ENCODE measurements at regions not wholly inside any gene's neighbourhood (a gene's known extent, or its start where the extent isn't known, plus 50 kb on each side); places are given as distances from the start of the nearest gene placed in this dataset.

- DNase-seq (ENCODE audit: insufficient read length, low spot score) (no peak), FAIRE-seq (no peak)
These were observed 1232.2 kb downstream of the XPNPEP1 start for GRCh38 chr10:108691126-108691525.

GRCh38 chr10:108690530-108690929 is 1232.8 kb downstream of the XPNPEP1 start:
- no peak for TF ChIP-seq POLR2A (IDR thresholded peaks at IDR 0.05; ENCODE audit: low read depth, low read length)
- TF ChIP-seq POLR2AphosphoS5 (IDR thresholded peaks at IDR 0.05; ENCODE audit: low read depth, low read length), result no peak
- TF ChIP-seq SPI1 (IDR thresholded peaks at IDR 0.05; ENCODE audit: low read depth, low read length), result no peak
- no peak for TF ChIP-seq PAX5 (IDR thresholded peaks at IDR 0.05; ENCODE audit: insufficient read depth, low read length, severe bottlenecking)
- no peak for TF ChIP-seq TAF1 (IDR thresholded peaks at IDR 0.05; ENCODE audit: low read depth, low read length)
- TF ChIP-seq POU2F2 (IDR thresholded peaks at IDR 0.05; ENCODE audit: low read depth, low read length), result no peak
- FAIRE-seq, result no peak

More at GRCh38 chr10:108691126-108691525, 1232.2 kb downstream of the XPNPEP1 start:
- TF ChIP-seq PAX5 (IDR thresholded peaks at IDR 0.05; ENCODE audit: insufficient read depth, low read length, severe bottlenecking) (no peak), POLR2AphosphoS5 (IDR thresholded peaks at IDR 0.05; ENCODE audit: low read depth, low read length) (no peak), POU2F2 (IDR thresholded peaks at IDR 0.05; ENCODE audit: low read depth, low read length) (no peak), TAF1 (IDR thresholded peaks at IDR 0.05; ENCODE audit: low read depth, low read length) (no peak), SPI1 (IDR thresholded peaks at IDR 0.05; ENCODE audit: low read depth, low read length) (no peak), POLR2A (IDR thresholded peaks at IDR 0.05; ENCODE audit: low read depth, low read length) (no peak)

GRCh38 chr10:108689891-108690290 is 1233.4 kb downstream of the XPNPEP1 start:
- DNase-seq (ENCODE audit: insufficient read length, low spot score) (no peak), FAIRE-seq (no peak)
- TF ChIP-seq POLR2A (IDR thresholded peaks at IDR 0.05; ENCODE audit: low read depth, low read length), result no peak
- no peak for TF ChIP-seq TAF1 (IDR thresholded peaks at IDR 0.05; ENCODE audit: low read depth, low read length)
- TF ChIP-seq POLR2AphosphoS5 (IDR thresholded peaks at IDR 0.05; ENCODE audit: low read depth, low read length), result no peak
- no peak for TF ChIP-seq SPI1 (IDR thresholded peaks at IDR 0.05; ENCODE audit: low read depth, low read length)
- TF ChIP-seq PAX5 (IDR thresholded peaks at IDR 0.05; ENCODE audit: insufficient read depth, low read length, severe bottlenecking), result no peak
- TF ChIP-seq POU2F2 (IDR thresholded peaks at IDR 0.05; ENCODE audit: low read depth, low read length), result no peak

More at GRCh38 chr10:108690530-108690929, 1232.8 kb downstream of the XPNPEP1 start:
- no peak for DNase-seq (ENCODE audit: insufficient read length, low spot score)

- no peak for TF ChIP-seq POLR2AphosphoS5 (IDR thresholded peaks at IDR 0.05; ENCODE audit: low read depth, low read length)
- no peak for TF ChIP-seq PAX5 (IDR thresholded peaks at IDR 0.05; ENCODE audit: insufficient read depth, low read length, severe bottlenecking)
- no peak for TF ChIP-seq POLR2A (IDR thresholded peaks at IDR 0.05; ENCODE audit: low read depth, low read length)
- no peak for TF ChIP-seq SPI1 (IDR thresholded peaks at IDR 0.05; ENCODE audit: low read depth, low read length)
- FAIRE-seq (no peak), DNase-seq (ENCODE audit: insufficient read length, low spot score) (no peak)
These were observed 1235.0 kb downstream of the XPNPEP1 start for GRCh38 chr10:108688314-108688713.

GRCh38 chr10:108685863-108686531 is 1237.3 kb downstream of the XPNPEP1 start:
- no peak for TF ChIP-seq POU2F2 (IDR thresholded peaks at IDR 0.05; ENCODE audit: low read depth, low read length)
- TF ChIP-seq POLR2AphosphoS5 (IDR thresholded peaks at IDR 0.05; ENCODE audit: low read depth, low read length), result no peak
- TF ChIP-seq PAX5 (IDR thresholded peaks at IDR 0.05; ENCODE audit: insufficient read depth, low read length, severe bottlenecking), result no peak
- no peak for TF ChIP-seq POLR2A (IDR thresholded peaks at IDR 0.05; ENCODE audit: low read depth, low read length)
- TF ChIP-seq SPI1 (IDR thresholded peaks at IDR 0.05; ENCODE audit: low read depth, low read length), result no peak
- TF ChIP-seq TAF1 (IDR thresholded peaks at IDR 0.05; ENCODE audit: low read depth, low read length), result no peak
- FAIRE-seq (no peak), DNase-seq (ENCODE audit: insufficient read length, low spot score) (no peak)

- FAIRE-seq (no peak), DNase-seq (ENCODE audit: insufficient read length, low spot score) (no peak)
- TF ChIP-seq PAX5 (IDR thresholded peaks at IDR 0.05; ENCODE audit: insufficient read depth, low read length, severe bottlenecking) (no peak), SPI1 (IDR thresholded peaks at IDR 0.05; ENCODE audit: low read depth, low read length) (no peak), POLR2AphosphoS5 (IDR thresholded peaks at IDR 0.05; ENCODE audit: low read depth, low read length) (no peak), POU2F2 (IDR thresholded peaks at IDR 0.05; ENCODE audit: low read depth, low read length) (no peak), TAF1 (IDR thresholded peaks at IDR 0.05; ENCODE audit: low read depth, low read length) (no peak), POLR2A (IDR thresholded peaks at IDR 0.05; ENCODE audit: low read depth, low read length) (no peak)
These were observed 1238.9 kb downstream of the XPNPEP1 start for GRCh38 chr10:108684431-108684830.

GRCh38 chr10:108673741-108674140 is 1249.6 kb downstream of the XPNPEP1 start:
- no peak for TF ChIP-seq TAF1 (IDR thresholded peaks at IDR 0.05; ENCODE audit: low read depth, low read length)
- no peak for TF ChIP-seq POU2F2 (IDR thresholded peaks at IDR 0.05; ENCODE audit: low read depth, low read length)
- TF ChIP-seq PAX5 (IDR thresholded peaks at IDR 0.05; ENCODE audit: insufficient read depth, low read length, severe bottlenecking), result no peak
- no peak for TF ChIP-seq SPI1 (IDR thresholded peaks at IDR 0.05; ENCODE audit: low read depth, low read length)
- TF ChIP-seq POLR2A (IDR thresholded peaks at IDR 0.05; ENCODE audit: low read depth, low read length), result no peak
- no peak for TF ChIP-seq POLR2AphosphoS5 (IDR thresholded peaks at IDR 0.05; ENCODE audit: low read depth, low read length)
- FAIRE-seq, result no peak
- no peak for DNase-seq (ENCODE audit: insufficient read length, low spot score)

- TF ChIP-seq POLR2AphosphoS5 (IDR thresholded peaks at IDR 0.05; ENCODE audit: low read depth, low read length) (no peak), POU2F2 (IDR thresholded peaks at IDR 0.05; ENCODE audit: low read depth, low read length) (no peak), TAF1 (IDR thresholded peaks at IDR 0.05; ENCODE audit: low read depth, low read length) (no peak), SPI1 (IDR thresholded peaks at IDR 0.05; ENCODE audit: low read depth, low read length) (no peak), POLR2A (IDR thresholded peaks at IDR 0.05; ENCODE audit: low read depth, low read length) (no peak), PAX5 (IDR thresholded peaks at IDR 0.05; ENCODE audit: insufficient read depth, low read length, severe bottlenecking) (no peak)
- no peak for FAIRE-seq
- DNase-seq (ENCODE audit: insufficient read length, low spot score), result no peak
These were observed 1259.7 kb downstream of the XPNPEP1 start for GRCh38 chr10:108663587-108663986.

- no peak for TF ChIP-seq PAX5 (IDR thresholded peaks at IDR 0.05; ENCODE audit: insufficient read depth, low read length, severe bottlenecking)
- no peak for TF ChIP-seq POLR2AphosphoS5 (IDR thresholded peaks at IDR 0.05; ENCODE audit: low read depth, low read length)
- no peak for TF ChIP-seq SPI1 (IDR thresholded peaks at IDR 0.05; ENCODE audit: low read depth, low read length)
- TF ChIP-seq POU2F2 (IDR thresholded peaks at IDR 0.05; ENCODE audit: low read depth, low read length), result no peak
- TF ChIP-seq TAF1 (IDR thresholded peaks at IDR 0.05; ENCODE audit: low read depth, low read length), result no peak
- no peak for TF ChIP-seq POLR2A (IDR thresholded peaks at IDR 0.05; ENCODE audit: low read depth, low read length)
- FAIRE-seq (no peak), DNase-seq (ENCODE audit: insufficient read length, low spot score) (no peak)
These were observed 1260.3 kb downstream of the XPNPEP1 start for GRCh38 chr10:108662975-108663374.
